GM23248 (cell line): ENCODE measurements at regions not wholly inside any gene's neighbourhood (a gene's known extent, or its start where the extent isn't known, plus 50 kb on each side); places are given as distances from the start of the nearest gene placed in this dataset.

ENCODE experiments used
- EZH2 ChIP-seq: fragments of 200-600 bp; sonication (generic); IDR thresholded peaks from 2 replicates; pipeline ENCODE4 v1.6.1; 2018; ENCODE audit warnings: antibody characterized with exemption, mild to moderate bottlenecking; ENCODE audit not compliant: insufficient read depth, poor library complexity, severe bottlenecking
- EZH2phosphoT487 ChIP-seq: fragments of 200-600 bp; sonication (generic); IDR thresholded peaks from 2 replicates; pipeline ENCODE4 v1.6.1; 2018; ENCODE audit warnings: antibody characterized with exemption, moderate library complexity, mild to moderate bottlenecking, low read depth; ENCODE audit not compliant: insufficient read depth

DNA sequence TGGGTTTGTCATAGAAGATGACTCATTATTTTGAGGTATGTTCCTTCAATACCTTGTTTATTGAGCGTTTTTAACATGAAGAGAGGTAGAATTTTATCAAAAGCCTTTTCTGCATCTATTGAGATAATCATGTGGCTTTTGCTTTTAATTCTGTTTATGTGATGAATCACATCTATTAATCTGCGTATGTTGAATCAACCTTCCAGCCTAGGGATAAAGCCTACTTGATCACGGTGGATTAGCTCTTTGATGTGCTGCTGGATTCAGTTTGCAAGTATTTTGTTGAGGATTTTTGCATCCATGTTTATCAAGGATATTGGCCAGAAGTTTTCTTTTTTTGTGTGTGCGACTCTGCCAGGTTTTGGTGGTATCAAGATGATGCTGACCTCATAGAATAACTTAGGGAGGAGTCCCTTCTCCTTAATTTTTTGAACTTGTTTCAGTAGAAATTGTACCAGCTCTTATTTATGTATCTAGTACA is 602.6 kb downstream of the SNAPC1 start:
- TF ChIP-seq EZH2, result no peak
- no peak for TF ChIP-seq EZH2phosphoT487
